Activated CD8-positive, alpha-beta memory T cell treated with anti-CD3 and anti-CD28 coated beads, Interleukin-2, amount 50 U/mL, for 24 hours (primary cell): ENCODE measurements at regions not wholly inside any gene's neighbourhood (a gene's known extent, or its start where the extent isn't known, plus 50 kb on each side); places are given as distances from the start of the nearest gene placed in this dataset.
"Not testable (repeated sequence)": the region's sequence is repeated elsewhere in the genome, so short reads cannot be mapped to it uniquely, and the experiment has no call there.

Experiments used
- DNase-seq: peaks from one replicate; pipeline ENCODE4 v3.0.0-alpha.2; 2020; ENCODE audit errors: extremely low read depth

DNA sequence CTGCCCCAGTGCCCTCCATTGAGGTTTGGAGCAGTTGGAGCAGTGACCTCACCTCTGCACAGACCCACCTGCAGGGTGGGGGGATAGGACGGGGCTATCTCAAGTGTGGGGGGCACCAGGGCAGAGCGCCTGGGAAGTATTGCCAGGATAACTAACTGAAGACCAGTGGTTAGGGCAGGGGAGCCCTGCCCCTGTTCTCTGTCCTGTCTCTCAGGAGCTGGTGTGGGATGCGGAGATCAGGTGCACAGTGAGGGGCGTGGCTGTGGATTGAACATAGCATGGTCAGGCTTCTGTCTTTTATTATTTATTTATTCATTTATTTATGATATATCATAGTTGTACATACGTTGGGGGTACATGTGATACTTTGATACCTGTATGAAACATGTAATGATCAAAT lies 256.6 kb downstream of the GADD45G start:
- DNase-seq: not testable (repeated sequence)

DNA sequence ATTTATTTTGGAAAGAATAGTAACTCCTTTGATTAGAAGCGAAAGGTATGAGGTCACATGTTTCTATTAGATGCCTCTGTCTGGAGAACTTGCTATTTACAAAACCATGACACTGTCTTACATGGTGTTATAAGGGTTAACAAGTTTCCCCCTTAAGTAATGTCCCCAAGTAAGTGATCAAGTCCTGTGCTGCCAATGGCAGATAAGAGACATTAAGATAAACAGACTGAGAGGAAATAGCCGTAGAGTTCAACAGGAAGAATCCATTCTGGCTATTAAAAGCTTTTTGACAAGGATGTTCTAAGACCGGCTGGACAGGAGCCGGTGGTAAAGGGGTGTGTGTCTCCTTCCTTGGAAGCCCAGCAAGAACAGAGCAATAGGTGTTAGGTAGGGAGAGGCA lies 257.5 kb downstream of the GADD45G start:
- DNase-seq: no peak

GRCh38 chr9:89863141-89863540 lies 258.3 kb downstream of the GADD45G start:
- no peak for DNase-seq

DNA sequence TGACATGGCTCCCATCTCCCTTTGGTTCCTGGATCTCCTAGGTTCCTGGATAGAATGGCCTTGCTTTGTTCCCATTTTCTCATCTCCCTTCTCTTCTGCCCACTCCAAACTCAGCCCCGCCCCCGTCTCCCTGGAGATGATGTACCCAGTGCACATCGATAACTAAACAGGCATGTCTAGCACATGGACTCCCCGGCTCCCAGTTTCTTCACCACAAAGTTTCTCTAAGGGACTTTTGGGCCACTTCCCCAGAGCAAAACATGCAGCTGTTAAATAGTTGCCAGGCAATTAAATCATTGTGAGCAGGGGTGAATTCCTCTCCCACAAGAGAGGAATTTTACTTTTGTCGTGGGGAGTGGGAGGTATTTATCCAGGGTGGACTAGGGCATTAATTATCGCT lies 259.0 kb downstream of the GADD45G start:
- DNase-seq: no peak

GRCh38 chr9:89864257-89864656 lies 259.4 kb downstream of the GADD45G start:
- DNase-seq: no peak

DNA sequence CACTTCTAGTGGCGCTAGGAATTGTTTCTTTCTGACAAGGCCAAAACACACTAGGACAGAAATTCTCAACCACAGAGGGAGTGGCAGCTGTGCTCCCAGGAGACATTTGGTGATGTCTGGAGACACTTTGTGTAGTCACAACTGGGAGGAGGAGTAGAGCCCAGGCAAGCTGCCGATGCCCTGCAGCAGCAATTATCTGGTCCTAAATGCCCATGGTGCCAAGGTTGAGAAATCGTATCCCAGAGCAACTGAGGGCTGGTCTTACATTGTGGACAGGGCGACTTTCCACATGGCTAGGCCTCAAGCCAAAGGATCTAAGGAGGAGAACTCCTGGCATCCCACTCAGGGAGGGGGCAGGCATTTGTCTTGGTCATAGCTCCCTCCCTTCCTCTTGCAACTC lies 259.9 kb downstream of the GADD45G start:
- DNase-seq: no peak

DNA sequence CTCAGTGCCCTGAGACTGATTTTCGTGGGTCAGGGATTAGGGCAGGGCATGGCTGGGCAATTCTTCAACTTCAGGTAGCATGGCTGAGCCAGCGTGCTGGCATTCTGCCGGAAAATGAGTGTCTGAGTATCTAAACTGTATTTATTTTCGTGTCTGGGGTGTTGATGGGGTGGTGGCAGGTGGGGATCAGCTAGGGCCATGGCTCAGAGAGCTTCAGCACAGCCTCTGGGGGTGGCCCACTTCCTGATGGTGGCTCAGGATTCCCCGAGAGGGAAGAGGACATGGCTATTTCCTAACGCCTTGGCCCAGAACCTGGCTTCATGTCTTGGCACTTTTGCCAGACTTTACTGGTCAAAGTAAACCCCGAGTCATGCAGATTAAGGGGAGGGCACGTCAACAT lies 260.5 kb downstream of the GADD45G start:
- no peak for DNase-seq

DNA sequence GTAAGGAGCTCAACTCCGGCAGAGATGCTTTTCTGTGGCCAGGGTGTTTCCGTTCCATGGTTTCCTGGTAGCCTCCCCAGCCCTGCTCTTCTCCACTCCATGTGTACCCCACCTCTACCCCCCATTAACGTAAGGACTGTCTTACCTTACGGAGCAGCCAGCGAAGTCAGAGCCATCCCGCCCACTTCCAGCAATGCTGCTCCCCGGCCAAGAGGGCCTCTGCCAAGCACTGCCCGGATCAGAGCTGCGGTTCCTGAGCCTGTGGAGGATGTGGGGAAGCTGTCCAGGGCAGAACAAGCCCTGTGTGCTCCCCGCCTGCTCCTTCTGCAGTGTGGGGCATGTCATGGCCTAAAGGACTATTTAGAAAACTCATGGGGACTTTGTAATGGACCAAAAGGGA lies 261.2 kb downstream of the GADD45G start:
- DNase-seq: no peak

- DNase-seq: no peak
Observed at GRCh38 chr9:89866701-89867100, 261.9 kb downstream of the GADD45G start.

DNA sequence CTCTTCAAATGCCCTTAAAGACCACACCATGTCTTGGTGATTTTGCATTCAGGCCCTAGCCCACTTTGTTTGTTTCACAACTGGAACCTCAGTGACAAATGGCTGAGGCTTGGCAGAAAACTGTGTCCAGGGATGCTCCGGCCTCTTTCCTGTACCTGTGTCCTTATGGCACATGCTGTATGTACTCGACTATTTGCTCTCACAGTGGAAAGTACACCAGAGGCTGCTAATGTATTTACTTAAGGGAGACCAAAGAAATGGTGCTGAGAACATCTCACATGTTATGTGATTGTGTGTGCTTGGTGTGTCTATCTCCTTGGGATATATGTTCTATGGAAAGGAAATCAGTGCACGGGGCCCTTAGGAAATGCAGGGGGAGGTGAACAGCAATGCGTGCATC lies 263.3 kb downstream of the GADD45G start:
- DNase-seq: no peak

- DNase-seq: no peak
Observed at GRCh38 chr9:89869793-89870580, 265.2 kb downstream of the GADD45G start.

DNA sequence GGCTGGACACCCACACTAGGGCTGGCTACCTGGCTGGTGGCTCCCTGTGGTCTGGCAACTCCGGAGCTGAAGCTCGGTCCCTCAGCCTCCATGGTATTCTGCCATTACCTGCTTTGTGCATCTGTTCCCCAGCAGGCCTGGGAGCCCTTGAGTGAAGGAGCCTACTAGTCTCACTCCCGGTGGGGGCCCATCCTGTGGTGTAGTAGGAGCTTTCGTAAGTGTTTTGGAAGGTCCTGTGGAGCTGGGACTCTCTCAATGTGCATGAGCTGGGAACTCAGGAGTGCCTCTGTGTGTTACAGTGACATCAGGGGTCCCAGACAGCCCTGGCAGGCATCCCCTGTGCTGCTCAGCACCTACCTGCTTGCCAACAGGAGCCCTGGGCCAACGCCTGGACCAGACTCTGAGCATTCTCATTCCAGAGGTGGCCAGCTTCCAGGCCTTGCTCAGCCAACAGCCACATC lies 267.1 kb downstream of the GADD45G start:
- no peak for DNase-seq

DNA sequence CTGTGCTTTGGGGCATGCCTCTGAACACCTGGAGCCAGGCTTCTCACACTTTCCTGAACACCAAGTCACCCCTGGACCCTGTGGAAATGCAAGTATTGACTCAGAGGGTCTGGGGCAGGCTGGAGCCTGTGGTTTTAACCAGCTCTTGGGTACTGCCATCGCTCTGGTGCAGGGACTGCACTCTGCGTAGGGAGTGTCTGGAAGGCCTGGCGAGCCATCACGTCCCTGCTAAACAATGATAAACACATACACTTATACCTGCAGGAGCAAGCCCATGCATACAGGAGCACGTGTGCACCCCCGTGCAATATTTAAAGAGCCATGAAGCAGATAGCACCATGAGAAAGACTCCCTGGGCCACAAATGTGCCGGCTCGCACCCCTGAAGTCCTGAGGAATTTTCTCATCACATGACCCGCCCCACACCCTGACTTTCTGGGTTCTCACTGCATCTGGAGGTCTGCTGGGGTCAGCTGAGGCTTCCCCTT lies 267.7 kb downstream of the GADD45G start:
- DNase-seq: no peak

DNA sequence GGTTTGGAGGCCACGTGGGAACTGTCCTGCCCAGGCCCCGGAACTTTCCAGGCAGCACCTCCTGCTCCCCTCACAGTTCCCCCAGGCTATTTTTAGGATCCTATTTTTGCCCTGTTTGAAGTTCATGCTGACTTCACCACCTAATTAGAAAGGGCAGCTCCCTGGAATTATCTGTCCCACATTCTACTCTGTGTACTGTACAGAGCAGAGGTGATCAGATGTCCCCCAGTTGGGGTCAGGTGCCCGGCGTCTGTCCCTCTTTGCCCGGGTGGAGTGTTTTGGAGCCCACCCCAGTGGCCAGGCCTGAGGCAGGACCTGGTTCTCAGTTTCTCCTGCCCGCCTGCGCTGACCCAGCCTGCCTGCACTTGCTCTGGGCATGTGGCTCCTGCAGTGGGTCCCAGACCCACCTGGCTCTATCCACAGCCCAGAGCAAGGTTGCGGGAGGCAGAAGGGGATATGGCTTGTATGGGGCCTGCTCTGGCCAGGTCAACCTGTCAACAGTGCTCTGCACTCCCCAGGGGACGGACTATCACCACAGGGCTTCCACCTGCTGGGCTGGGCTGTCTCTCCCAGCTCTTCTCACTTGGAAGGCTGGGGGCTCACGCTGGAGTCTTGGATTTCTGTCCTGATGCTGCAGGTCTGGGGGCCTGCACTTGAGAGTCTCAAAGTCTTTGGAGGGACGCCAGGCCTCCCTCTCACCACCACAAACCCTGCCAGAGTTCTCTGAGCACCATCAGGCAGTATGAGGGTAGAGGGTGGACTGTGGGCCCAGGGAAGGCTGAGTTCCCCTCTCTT lies 268.3 kb downstream of the GADD45G start:
- no peak for DNase-seq

DNA sequence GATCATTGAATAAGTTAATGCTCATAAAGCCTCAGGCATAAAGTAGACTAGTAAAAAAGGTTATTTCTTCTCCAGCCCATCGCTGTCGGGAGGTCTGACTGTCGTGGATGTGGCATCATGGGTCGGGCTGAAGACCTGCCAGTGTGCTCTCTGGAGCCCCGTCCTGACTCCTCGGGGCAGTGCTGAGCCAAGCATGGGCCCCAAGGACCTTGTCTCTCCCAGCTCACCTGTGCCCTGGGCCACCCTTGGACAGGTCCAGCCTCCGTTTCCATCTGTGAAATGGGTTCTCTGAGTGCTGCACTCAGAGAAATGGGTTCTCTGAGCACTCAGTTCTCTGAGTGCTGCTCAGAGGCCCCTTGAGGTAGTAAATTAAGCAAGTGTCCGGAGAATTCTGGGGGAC lies 269.0 kb downstream of the GADD45G start:
- DNase-seq: no peak

DNA sequence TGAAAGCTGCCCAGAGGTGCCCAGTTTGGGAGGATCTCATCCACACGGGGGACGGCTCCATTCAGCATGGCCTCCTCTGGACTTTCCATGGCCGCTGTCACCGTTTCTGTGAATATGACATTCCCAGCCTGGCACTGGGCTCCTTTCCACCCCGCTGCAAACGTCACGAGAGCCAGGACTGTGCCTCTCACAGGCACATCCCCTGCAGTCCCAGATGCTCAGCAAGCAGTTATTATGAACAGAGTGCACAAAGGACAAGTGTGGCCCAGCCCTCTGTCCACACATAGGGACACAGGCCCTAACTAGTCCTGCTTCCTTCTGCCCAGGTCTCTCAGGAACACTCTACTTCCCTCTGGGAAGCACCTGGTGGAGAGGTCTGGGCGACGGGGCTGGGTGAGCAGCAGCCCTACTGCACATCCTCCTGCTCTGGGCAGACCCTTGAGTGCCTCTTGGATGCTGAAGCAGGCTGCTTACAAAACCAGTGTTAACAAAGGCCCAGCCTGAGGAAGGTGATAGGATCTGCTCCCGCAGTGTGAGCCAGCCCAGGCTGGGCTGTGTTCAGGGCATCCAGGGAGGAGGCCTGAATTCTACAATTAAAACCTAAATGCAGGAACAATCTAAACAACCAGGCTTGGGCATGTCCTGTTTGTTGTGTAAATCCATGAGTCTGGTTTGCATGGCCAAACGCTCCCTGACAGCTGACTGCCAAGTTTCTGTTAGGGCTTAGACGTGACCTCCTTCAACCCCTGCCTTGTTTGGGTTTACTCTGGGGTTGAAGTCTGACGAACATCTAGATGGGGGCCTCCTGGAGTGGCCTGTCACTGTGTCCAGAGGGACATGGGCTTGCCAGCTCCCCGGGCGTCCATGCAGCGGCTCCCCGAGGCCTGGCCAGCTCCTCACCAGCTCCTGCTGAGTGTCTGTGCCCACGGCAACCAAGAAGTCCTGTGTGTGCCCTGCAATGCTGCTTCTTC lies 269.8 kb downstream of the GADD45G start:
- DNase-seq: no peak

- DNase-seq: no peak
Observed at GRCh38 chr9:89877051-89878002, 272.5 kb downstream of the GADD45G start.

- no peak for DNase-seq
Observed at GRCh38 chr9:89878003-89878411, 273.2 kb downstream of the GADD45G start.

GRCh38 chr9:89878687-89879086 lies 273.9 kb downstream of the GADD45G start:
- no peak for DNase-seq

DNA sequence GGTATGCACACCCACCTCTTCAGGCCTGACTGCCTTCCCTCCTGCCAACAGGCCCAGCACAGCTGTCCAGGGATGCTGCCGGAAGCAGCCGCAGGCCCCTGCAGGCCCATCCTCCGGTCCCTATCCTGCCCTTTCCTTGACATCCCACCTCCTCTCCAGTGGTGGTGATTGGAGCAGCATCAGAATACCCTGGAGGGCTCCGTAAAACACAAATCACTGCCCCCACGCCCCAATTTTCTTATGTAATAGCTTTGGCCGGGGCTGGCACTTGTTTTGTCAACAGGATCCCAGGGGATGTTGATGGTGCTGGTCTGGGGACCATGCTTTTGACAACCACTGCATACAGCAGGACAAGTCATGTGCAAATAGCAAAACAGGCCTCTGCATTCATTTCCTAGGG lies 274.5 kb downstream of the GADD45G start:
- no peak for DNase-seq

DNA sequence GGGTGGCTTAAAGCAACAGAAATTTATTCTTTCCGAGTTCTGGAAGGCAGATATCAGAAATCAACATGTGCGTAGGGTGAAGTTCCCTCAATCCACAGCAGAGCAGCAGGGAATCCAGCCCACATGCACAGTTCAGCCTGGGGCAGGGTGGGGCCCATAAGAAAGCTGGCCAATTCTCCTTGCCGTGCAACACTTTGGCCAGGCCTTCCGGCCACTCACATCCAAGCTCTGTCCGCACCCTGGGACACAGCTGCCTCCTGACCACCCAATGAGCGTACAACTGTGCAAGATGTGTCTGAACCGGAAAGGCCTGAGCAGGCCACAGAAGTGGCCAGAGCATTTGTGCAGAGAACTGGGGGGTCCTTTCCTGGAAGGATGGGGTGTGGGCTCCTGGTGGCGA lies 274.9 kb downstream of the GADD45G start:
- DNase-seq: no peak
